Activated CD8-positive, alpha-beta T cell treated with anti-CD3 and anti-CD28 coated beads, Interleukin-2, amount 10 ng/mL, durations not matched to agents 7 days and 5 days (primary cell): ENCODE measurements at regions not wholly inside any gene's neighbourhood (a gene's known extent, or its start where the extent isn't known, plus 50 kb on each side); places are given as distances from the start of the nearest gene placed in this dataset.
"Not testable (repeated sequence)": the region's sequence is repeated elsewhere in the genome, so short reads cannot be mapped to it uniquely, and the experiment has no call there.

Source experiments
- ATAC-seq: fragments of 150-1000 bp; cut with Tn5 transposase; one replicate; pipeline ENCODE4 v1.10.0; 2021; ENCODE audit warnings: moderate library complexity
- CTCF ChIA-PET: fragments of 350-600 bp; sonication (Branson Sonifier 250); formaldehyde crosslinking; loops from one replicate; lab custom pipeline; 2021; ENCODE audit warnings: antibody characterized with exemption; lab: Charles Lee
- POLR2A ChIA-PET: fragments of 350-600 bp; sonication (Branson Sonifier 250); formaldehyde crosslinking; loops from one replicate; lab custom pipeline; 2021; ENCODE audit warnings: antibody characterized with exemption; lab: Charles Lee
- DNase-seq: peaks from one replicate; pipeline ENCODE4 v3.0.0-alpha.2; 2020
- H3K27ac Mint-ChIP-seq: one replicate; pipeline ENCODE4 v1.8.0; 2021; ENCODE audit warnings: mild to moderate bottlenecking, mixed read lengths
- H3K27me3 Mint-ChIP-seq: one replicate; pipeline ENCODE4 v1.8.0; 2021; ENCODE audit warnings: low read depth, mixed read lengths
- H3K36me3 Mint-ChIP-seq: one replicate; pipeline ENCODE4 v1.8.0; 2021; ENCODE audit warnings: low read depth, mixed read lengths
- H3K4me1 Mint-ChIP-seq: one replicate; pipeline ENCODE4 v1.8.0; 2021; ENCODE audit warnings: low read depth, mixed read lengths
- H3K4me3 Mint-ChIP-seq: one replicate; pipeline ENCODE4 v1.8.0; 2021; ENCODE audit warnings: mild to moderate bottlenecking, mixed read lengths
- H3K9me3 Mint-ChIP-seq: one replicate; pipeline ENCODE4 v1.8.0; 2022; ENCODE audit warnings: mixed read lengths; ENCODE audit not compliant: insufficient read depth

GRCh38 chr1:58209575-58209974 is 337.0 kb downstream of the OMA1 start:
- DNase-seq (no peak), ATAC-seq (no peak)
- POLR2A ChIA-PET: no interaction called here
- Mint-ChIP-seq H3K27ac (no peak overlapping the region), H3K27me3 (no peaks in the 10 kb centered on the region), H3K9me3 (no peaks in the 10 kb centered on the region), H3K4me1 (no peaks in the 10 kb centered on the region), H3K4me3 (no peak overlapping the region), H3K36me3 (no peaks in the 10 kb centered on the region)
- CTCF ChIA-PET: interaction anchor here (1.0 kb wide), 1 partner anchor 20 kb away, joined by 3 read pairs; no protein-coding TSS in a partner anchor

GRCh38 chr1:58206749-58207148 is 339.8 kb downstream of the OMA1 start:
- H3K4me3 Mint-ChIP-seq: no peak overlapping the region
- no peaks in the 10 kb centered on the region for H3K36me3 Mint-ChIP-seq
- no peaks in the 10 kb centered on the region for H3K27me3 Mint-ChIP-seq
- ChIA-PET POLR2A (no interaction called here), CTCF (no interaction called here)
- no peaks in the 10 kb centered on the region for H3K9me3 Mint-ChIP-seq
- H3K4me1 Mint-ChIP-seq: no peaks in the 10 kb centered on the region
- H3K27ac Mint-ChIP-seq: no peak overlapping the region
- DNase-seq (no peak), ATAC-seq (no peak)

GRCh38 chr1:58204284-58204683 is 342.2 kb downstream of the OMA1 start:
- Mint-ChIP-seq H3K36me3 (no peaks in the 10 kb centered on the region), H3K27ac (no peak overlapping the region), H3K27me3 (no peaks in the 10 kb centered on the region), H3K9me3 (no peaks in the 10 kb centered on the region), H3K4me1 (no peaks in the 10 kb centered on the region), H3K4me3 (no peak overlapping the region)
- ATAC-seq (no peak), DNase-seq (no peak)
- ChIA-PET CTCF (no interaction called here), POLR2A (no interaction called here)

- DNase-seq: no peak
- POLR2A ChIA-PET: no interaction called here
- Mint-ChIP-seq H3K4me1 (no peaks in the 10 kb centered on the region), H3K4me3 (no peak overlapping the region), H3K27ac (no peak overlapping the region), H3K36me3 (no peaks in the 10 kb centered on the region), H3K27me3 (no peaks in the 10 kb centered on the region), H3K9me3 (no peaks in the 10 kb centered on the region)
- CTCF ChIA-PET: no interaction called here
- ATAC-seq: no peak
These were observed 344.9 kb downstream of the OMA1 start for GRCh38 chr1:58201492-58202106.

GRCh38 chr1:58200437-58200836 is 346.1 kb downstream of the OMA1 start:
- ATAC-seq: no peak
- no peaks in the 10 kb centered on the region for H3K36me3 Mint-ChIP-seq

GRCh38 chr1:58197811-58198210 is 348.7 kb downstream of the OMA1 start:
- ATAC-seq (no peak), DNase-seq (no peak)
- H3K9me3 Mint-ChIP-seq: no peaks in the 10 kb centered on the region
- ChIA-PET POLR2A (no interaction called here), CTCF (no interaction called here)
- H3K4me3 Mint-ChIP-seq: no peak overlapping the region
- H3K4me1 Mint-ChIP-seq: no peaks in the 10 kb centered on the region
- no peaks in the 10 kb centered on the region for H3K36me3 Mint-ChIP-seq
- no peak overlapping the region for H3K27ac Mint-ChIP-seq
- H3K27me3 Mint-ChIP-seq: no peaks in the 10 kb centered on the region

More at GRCh38 chr1:58200437-58200836, 346.1 kb downstream of the OMA1 start:
- Mint-ChIP-seq H3K4me1 (no peaks in the 10 kb centered on the region), H3K27ac (no peak overlapping the region), H3K27me3 (no peaks in the 10 kb centered on the region), H3K9me3 (no peaks in the 10 kb centered on the region), H3K4me3 (no peak overlapping the region)
- no peak for DNase-seq
- POLR2A ChIA-PET: no interaction called here
- CTCF ChIA-PET: no interaction called here

- no peak for DNase-seq
- H3K9me3 Mint-ChIP-seq: no peaks in the 10 kb centered on the region
- ChIA-PET CTCF (interaction anchor here (0.6 kb wide), 1 partner anchor 19 kb away, joined by 3 read pairs; no protein-coding TSS in a partner anchor), POLR2A (no interaction called here)
- no peak overlapping the region for H3K4me3 Mint-ChIP-seq
- no peak overlapping the region for H3K27ac Mint-ChIP-seq
- no peak for ATAC-seq
- H3K27me3 Mint-ChIP-seq: peaks cover 7% of the 10 kb centered on the region
- no peaks in the 10 kb centered on the region for H3K4me1 Mint-ChIP-seq
- H3K36me3 Mint-ChIP-seq: no peaks in the 10 kb centered on the region
These were observed 356.1 kb downstream of the OMA1 start for GRCh38 chr1:58190267-58190988.

GRCh38 chr1:58189453-58189852 is 357.1 kb downstream of the OMA1 start:
- H3K9me3 Mint-ChIP-seq: no peaks in the 10 kb centered on the region
- ChIA-PET CTCF (interaction anchor here (0.6 kb wide), 1 partner anchor 19 kb away, joined by 3 read pairs; no protein-coding TSS in a partner anchor), POLR2A (no interaction called here)
- ATAC-seq (no peak), DNase-seq (no peak)
- peaks cover 7% of the 10 kb centered on the region for H3K27me3 Mint-ChIP-seq
- H3K36me3 Mint-ChIP-seq: no peaks in the 10 kb centered on the region
- no peak overlapping the region for H3K27ac Mint-ChIP-seq
- H3K4me3 Mint-ChIP-seq: no peak overlapping the region
- H3K4me1 Mint-ChIP-seq: no peaks in the 10 kb centered on the region

GRCh38 chr1:58183286-58183685 is 363.2 kb downstream of the OMA1 start:
- POLR2A ChIA-PET: no interaction called here
- no peak for DNase-seq
- CTCF ChIA-PET: no interaction called here
- Mint-ChIP-seq H3K9me3 (peaks cover 7% of the 10 kb centered on the region), H3K4me3 (no peak overlapping the region), H3K27me3 (no peaks in the 10 kb centered on the region), H3K36me3 (no peaks in the 10 kb centered on the region), H3K4me1 (no peaks in the 10 kb centered on the region), H3K27ac (no peak overlapping the region)
- no peak for ATAC-seq

GRCh38 chr1:58180537-58180936 is 366.0 kb downstream of the OMA1 start:
- ChIA-PET CTCF (no interaction called here), POLR2A (no interaction called here)
- no peak for ATAC-seq
- Mint-ChIP-seq H3K4me1 (no peaks in the 10 kb centered on the region), H3K27ac (no peak overlapping the region), H3K9me3 (peaks cover 7% of the 10 kb centered on the region), H3K27me3 (no peaks in the 10 kb centered on the region), H3K36me3 (no peaks in the 10 kb centered on the region), H3K4me3 (no peak overlapping the region)
- DNase-seq: no peak

- ATAC-seq, H3K36me3 Mint-ChIP-seq, CTCF ChIA-PET, H3K9me3 Mint-ChIP-seq, H3K4me3 Mint-ChIP-seq, DNase-seq, POLR2A ChIA-PET, H3K4me1 Mint-ChIP-seq, H3K27me3 Mint-ChIP-seq, H3K27ac Mint-ChIP-seq: not testable (repeated sequence)
These were observed 377.4 kb downstream of the OMA1 start for GRCh38 chr1:58169160-58169559.

- POLR2A ChIA-PET, CTCF ChIA-PET, H3K4me1 Mint-ChIP-seq, H3K27me3 Mint-ChIP-seq, H3K4me3 Mint-ChIP-seq, DNase-seq, H3K36me3 Mint-ChIP-seq, H3K9me3 Mint-ChIP-seq, H3K27ac Mint-ChIP-seq, ATAC-seq: not testable (repeated sequence)
These were observed 379.4 kb downstream of the OMA1 start for GRCh38 chr1:58167131-58167530.
